Spleen (tissue), 7 donors: ENCODE measurements at regions not wholly inside any gene's neighbourhood (a gene's known extent, or its start where the extent isn't known, plus 50 kb on each side); places are given as distances from the start of the nearest gene placed in this dataset.

ENCODE experiments used
- CTCF ChIP-seq, 11 experiments: fragments of 200-600 bp in 7 of 11; fragments of 450-650 bp in 4 of 11; sonication (generic) in 4 of 11; IDR thresholded peaks in 8 of 11; conservative IDR thresholded peaks in 3 of 11; 1 replicate in 7 of 11; 2 replicates in 4 of 11; pipeline versions ENCODE4 v1.4.0 to v1.8.0; 2016 to 2021; ENCODE audit warnings: antibody characterized with exemption in 11 of 11, inconsistent platforms in 4 of 11, mild to moderate bottlenecking in 1 of 11
- POLR2A ChIP-seq, 3 donors: fragments of 450-650 bp; IDR thresholded peaks; one replicate each; pipeline ENCODE4 v1.5.1; 2017; ENCODE audit warnings: antibody characterized with exemption in 3 of 3, mild to moderate bottlenecking in 1 of 3
- POLR2AphosphoS5 ChIP-seq, 3 donors: sonication (generic); formaldehyde crosslinking; IDR thresholded peaks; one replicate each; pipeline ENCODE4 v1.5.1; 2017; ENCODE audit warnings: antibody characterized with exemption in 3 of 3
- donor health status: DM: no; HTN: no; CAD: no; lungs with moderate emphysema.
- donor health status: DM: no; HTN: no; CAD: no.
- donor health status: DM: no; HTN: no; CAD: no.

- TF ChIP-seq CTCF (IDR thresholded peaks at IDR 0.05 in 8 of 11, conservative IDR thresholded peaks at IDR 0.05 in 3 of 11) (no peak), POLR2A (IDR thresholded peaks at IDR 0.05) (no peak), POLR2AphosphoS5 (IDR thresholded peaks at IDR 0.05) (no peak)
These were observed 1174.9 kb downstream of the PCDH17 start for GRCh38 chr13:58806401-58806800.
